ENCODE measurements at regions not wholly inside any gene's neighbourhood (a gene's known extent, or its start where the extent isn't known, plus 50 kb on each side); places are given as distances from the start of the nearest gene placed in this dataset.

DNA sequence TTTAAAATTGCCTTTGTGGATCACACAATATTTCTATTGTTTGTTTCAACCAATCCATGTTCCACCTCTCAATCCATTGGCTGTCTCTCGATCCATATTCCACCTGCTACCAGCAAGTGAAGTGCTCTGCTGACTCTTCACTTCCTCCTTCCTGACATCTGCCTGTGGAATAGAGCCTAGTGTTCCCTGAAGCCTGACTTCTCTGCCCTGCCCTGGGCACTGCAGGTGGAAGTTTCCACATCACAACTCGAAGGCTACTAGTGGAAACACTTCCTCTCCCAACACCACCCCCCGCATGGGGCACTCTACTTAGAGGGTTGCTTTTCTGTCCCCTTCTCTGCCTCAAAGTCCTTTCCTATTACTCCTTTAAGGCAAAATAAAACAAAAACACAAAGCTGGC lies 563.8 kb upstream of the IGFBP3 start:
- intact Hi-C loops (cut with micrococcal nuclease) = no loop called here
- RAD21 ChIA-PET (ENCODE audit: low non-redundant PET in 1 of 2, low total read pairs in 2 of 2, uncharacterized antibody in 2 of 2, unreplicated experiment in 2 of 2) = no interaction called here
- Histone ChIP-seq H3K9me3 (ENCODE audit: control insufficient read depth in 1 of 2, insufficient read depth in 1 of 2, low read depth in 1 of 2, low read length in 2 of 2) (no peaks in the 10 kb centered on the region), H3K9me2 (ENCODE audit: insufficient read depth) (no peaks in the 10 kb centered on the region), H4K20me1 (ENCODE audit: insufficient read depth) (no peaks in the 10 kb centered on the region), H3K4me3 (replicated peaks in 1 of 2; ENCODE audit: low read depth in 1 of 2, low read length in 2 of 2) (no peak overlapping the region), H2AFZ (ENCODE audit: low read depth, low read length, poor library complexity, severe bottlenecking) (peak overlapping the region; percentile 54), H3K9ac (ENCODE audit: low read length) (no peak overlapping the region), H3K79me2 (ENCODE audit: insufficient read depth, low read length) (no peaks in the 10 kb centered on the region), H3K36me3 (ENCODE audit: control insufficient read depth in 1 of 2, insufficient read depth in 2 of 2, low read length in 2 of 2) (no peaks in the 10 kb centered on the region), H3K27me3 (ENCODE audit: insufficient read depth, low read length) (no peaks in the 10 kb centered on the region), H3K27ac (ENCODE audit: low read depth, low read length) (no peak overlapping the region), H3K4me2 (ENCODE audit: low read length) (no peak overlapping the region; the same call in 1 of the 2 replicates), H3K4me1 (ENCODE audit: control insufficient read depth in 1 of 2, insufficient read depth in 2 of 2, low read length in 2 of 2) (peaks cover 8 to 26% of the 10 kb centered on the region in 2 experiments; a peak in 3 of 4 replicates)
- POLR2A ChIA-PET = no interaction called here
- CTCF ChIA-PET = interaction anchor here (1.1 kb wide), 1 partner anchor 9 kb away, joined by 4 read pairs; no protein-coding TSS in a partner anchor
- TF ChIP-seq SRF (IDR thresholded peaks at IDR 0.05; ENCODE audit: low read depth) (no peak), EZH2phosphoT487 (IDR thresholded peaks at IDR 0.05; ENCODE audit: borderline replicate concordance) (no peak), SIN3A (IDR thresholded peaks at IDR 0.05; ENCODE audit: low read depth) (no peak), TCF7L2 (IDR thresholded peaks at IDR 0.05; ENCODE audit: borderline replicate concordance, extremely low read depth, insufficient read depth, insufficient read length) (no peak), FOSL1 (IDR thresholded peaks at IDR 0.05; ENCODE audit: low read depth) (no peak), JUND (IDR thresholded peaks at IDR 0.05) (no peak), ZFX (IDR thresholded peaks at IDR 0.05) (no peak), EZH2 (IDR thresholded peaks at IDR 0.05) (no peak)
- TF ChIP-seq, protein P1, sequence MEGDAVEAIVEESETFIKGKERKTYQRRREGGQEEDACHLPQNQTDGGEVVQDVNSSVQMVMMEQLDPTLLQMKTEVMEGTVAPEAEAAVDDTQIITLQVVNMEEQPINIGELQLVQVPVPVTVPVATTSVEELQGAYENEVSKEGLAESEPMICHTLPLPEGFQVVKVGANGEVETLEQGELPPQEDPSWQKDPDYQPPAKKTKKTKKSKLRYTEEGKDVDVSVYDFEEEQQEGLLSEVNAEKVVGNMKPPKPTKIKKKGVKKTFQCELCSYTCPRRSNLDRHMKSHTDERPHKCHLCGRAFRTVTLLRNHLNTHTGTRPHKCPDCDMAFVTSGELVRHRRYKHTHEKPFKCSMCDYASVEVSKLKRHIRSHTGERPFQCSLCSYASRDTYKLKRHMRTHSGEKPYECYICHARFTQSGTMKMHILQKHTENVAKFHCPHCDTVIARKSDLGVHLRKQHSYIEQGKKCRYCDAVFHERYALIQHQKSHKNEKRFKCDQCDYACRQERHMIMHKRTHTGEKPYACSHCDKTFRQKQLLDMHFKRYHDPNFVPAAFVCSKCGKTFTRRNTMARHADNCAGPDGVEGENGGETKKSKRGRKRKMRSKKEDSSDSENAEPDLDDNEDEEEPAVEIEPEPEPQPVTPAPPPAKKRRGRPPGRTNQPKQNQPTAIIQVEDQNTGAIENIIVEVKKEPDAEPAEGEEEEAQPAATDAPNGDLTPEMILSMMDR (IDR thresholded peaks at IDR 0.05 in 2 of 3, conservative IDR thresholded peaks at IDR 0.05 in 1 of 3; ENCODE audit: borderline replicate concordance in 1 of 3, insufficient read depth in 1 of 3, low read depth in 2 of 3, low read length in 2 of 3) = no peak
- TF ChIP-seq, protein P2, sequence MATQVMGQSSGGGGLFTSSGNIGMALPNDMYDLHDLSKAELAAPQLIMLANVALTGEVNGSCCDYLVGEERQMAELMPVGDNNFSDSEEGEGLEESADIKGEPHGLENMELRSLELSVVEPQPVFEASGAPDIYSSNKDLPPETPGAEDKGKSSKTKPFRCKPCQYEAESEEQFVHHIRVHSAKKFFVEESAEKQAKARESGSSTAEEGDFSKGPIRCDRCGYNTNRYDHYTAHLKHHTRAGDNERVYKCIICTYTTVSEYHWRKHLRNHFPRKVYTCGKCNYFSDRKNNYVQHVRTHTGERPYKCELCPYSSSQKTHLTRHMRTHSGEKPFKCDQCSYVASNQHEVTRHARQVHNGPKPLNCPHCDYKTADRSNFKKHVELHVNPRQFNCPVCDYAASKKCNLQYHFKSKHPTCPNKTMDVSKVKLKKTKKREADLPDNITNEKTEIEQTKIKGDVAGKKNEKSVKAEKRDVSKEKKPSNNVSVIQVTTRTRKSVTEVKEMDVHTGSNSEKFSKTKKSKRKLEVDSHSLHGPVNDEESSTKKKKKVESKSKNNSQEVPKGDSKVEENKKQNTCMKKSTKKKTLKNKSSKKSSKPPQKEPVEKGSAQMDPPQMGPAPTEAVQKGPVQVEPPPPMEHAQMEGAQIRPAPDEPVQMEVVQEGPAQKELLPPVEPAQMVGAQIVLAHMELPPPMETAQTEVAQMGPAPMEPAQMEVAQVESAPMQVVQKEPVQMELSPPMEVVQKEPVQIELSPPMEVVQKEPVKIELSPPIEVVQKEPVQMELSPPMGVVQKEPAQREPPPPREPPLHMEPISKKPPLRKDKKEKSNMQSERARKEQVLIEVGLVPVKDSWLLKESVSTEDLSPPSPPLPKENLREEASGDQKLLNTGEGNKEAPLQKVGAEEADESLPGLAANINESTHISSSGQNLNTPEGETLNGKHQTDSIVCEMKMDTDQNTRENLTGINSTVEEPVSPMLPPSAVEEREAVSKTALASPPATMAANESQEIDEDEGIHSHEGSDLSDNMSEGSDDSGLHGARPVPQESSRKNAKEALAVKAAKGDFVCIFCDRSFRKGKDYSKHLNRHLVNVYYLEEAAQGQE (IDR thresholded peaks at IDR 0.05; ENCODE audit: low read depth) = no peak
- TF ChIP-seq, protein P3, sequence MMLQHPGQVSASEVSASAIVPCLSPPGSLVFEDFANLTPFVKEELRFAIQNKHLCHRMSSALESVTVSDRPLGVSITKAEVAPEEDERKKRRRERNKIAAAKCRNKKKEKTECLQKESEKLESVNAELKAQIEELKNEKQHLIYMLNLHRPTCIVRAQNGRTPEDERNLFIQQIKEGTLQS (IDR thresholded peaks at IDR 0.05) = no peak
- no TSS peak for BruUV-seq (replicated peaks)
- no peak for ATAC-seq
- DNase-seq (ENCODE audit: low read depth, low spot score) = no peak
